A673 (cell line): ENCODE measurements at regions not wholly inside any gene's neighbourhood (a gene's known extent, or its start where the extent isn't known, plus 50 kb on each side); places are given as distances from the start of the nearest gene placed in this dataset.

Experiments used
- CTCF ChIP-seq: fragments of 300-800, 200-600 bp; sonication (generic); conservative IDR thresholded peaks from 2 replicates; pipeline ENCODE4 v1.5.1; 2017; ENCODE audit warnings: low read depth, mild to moderate bottlenecking, antibody characterized with exemption, low read length, moderate library complexity, mixed read lengths
- EZH2 ChIP-seq: fragments of 200-600 bp; sonication (generic); IDR thresholded peaks from 2 replicates; pipeline ENCODE4 v1.6.1; 2017; ENCODE audit warnings: borderline replicate concordance, low read depth, mild to moderate bottlenecking, mixed read lengths, antibody characterized with exemption, low read length; ENCODE audit not compliant: poor library complexity, severe bottlenecking

GRCh38 chr18:26700201-26700600 lies 151.8 kb upstream of the KCTD1 start:
- TF ChIP-seq CTCF (no peak), EZH2 (no peak)
